A204.1 (cell line): ENCODE measurements at regions not wholly inside any gene's neighbourhood (a gene's known extent, or its start where the extent isn't known, plus 50 kb on each side); places are given as distances from the start of the nearest gene placed in this dataset.

Experiments
- FAIRE-seq: peaks from 2 replicates; lab custom pipeline; 2012; peaks lifted over from hg19 to GRCh38; lab: Jason Lieb, UNC

DNA sequence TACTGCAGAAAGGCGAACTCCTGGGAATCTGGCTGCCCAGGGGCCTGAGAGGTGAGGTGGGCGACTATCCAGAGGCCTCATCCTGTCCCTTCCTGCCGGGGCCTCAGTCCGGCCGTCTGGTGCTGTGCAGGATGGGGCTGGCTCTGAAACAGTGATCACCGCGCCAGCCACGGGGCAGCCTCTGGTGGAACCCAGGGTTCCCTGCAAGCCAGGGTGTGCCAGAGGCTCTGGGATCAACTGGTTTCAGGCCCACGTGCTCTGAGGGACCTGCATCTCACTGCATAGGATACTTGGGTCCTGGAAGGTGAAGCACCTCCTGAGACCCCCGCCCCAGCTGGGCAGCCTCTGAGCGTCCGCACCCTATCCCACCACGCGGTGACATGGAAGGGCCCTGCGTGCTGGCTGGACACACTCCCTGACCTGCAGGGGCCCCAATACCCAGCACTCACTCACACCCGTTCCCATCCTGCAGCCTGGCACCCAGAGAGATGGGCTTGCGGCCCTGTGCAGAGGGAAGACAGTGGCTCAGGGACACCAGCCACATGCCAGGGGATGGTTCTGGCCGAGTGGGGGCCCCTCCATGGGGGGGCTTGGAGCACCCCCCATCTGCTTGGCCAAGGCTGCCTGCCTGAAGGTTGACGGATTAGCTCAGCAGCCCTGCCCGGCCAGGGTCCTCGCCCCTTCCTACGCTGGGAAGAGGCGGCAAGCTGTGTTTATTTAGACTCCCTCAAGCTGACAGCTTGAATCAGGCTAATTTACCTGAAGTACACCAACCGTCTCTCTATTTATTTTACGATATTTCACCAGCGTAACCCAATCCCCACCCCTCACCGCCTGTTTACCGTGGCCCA lies 64.3 kb upstream of the TTC34 start:
- FAIRE-seq: no peak

- FAIRE-seq: no peak
These were observed 65.1 kb upstream of the TTC34 start for GRCh38 chr1:2866422-2867086.

DNA sequence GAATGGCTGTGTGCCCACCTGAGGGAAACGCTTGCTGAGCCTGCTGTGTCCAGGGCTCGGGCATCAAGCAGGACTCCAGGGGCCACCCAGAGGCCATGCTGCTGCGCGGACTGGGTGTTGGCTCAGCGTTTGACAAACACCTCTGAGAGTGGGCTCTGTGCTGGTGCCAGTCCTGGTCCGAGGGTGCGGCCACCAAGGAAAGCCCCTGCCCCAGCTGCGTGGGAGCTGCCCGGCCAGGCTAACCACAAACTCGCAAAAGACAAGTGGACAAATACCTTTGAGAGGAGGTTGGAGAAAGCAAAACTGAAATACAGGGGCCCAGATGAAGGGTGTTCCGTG lies 65.6 kb upstream of the TTC34 start:
- no peak for FAIRE-seq

- no peak for FAIRE-seq
These were observed 66.4 kb upstream of the TTC34 start for GRCh38 chr1:2867861-2868260.

DNA sequence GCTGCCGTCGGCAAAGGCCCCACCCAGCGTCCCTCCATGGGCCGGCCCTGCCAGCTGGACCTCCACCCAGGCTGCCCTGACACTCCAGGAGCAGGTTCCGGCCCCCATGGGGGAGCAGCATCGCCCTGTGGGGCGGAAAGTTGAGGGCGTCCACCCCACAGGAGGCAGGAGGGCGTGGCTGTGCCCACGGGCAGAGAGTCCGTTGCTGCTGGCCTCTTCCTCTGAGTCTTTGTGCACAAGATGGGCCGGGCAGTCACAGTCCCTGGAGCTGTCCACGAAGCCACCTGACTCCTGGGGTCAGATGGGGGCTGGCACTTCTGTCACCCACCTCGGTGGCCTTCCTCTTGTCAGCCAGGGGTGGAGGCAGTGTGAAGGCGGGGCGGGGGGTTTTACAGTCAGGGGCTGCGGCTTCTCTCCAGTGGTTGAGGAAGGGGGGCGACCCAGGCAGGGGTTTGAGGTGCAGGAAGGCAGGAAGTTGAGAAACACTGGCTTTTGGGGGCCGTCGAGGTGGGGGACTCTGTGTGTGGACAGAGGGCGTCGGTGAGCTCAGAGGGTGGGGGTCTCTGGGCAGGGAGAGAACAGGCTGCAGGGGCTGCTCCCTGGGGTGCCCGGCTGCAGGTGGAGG lies 67.2 kb upstream of the TTC34 start:
- FAIRE-seq: no peak

DNA sequence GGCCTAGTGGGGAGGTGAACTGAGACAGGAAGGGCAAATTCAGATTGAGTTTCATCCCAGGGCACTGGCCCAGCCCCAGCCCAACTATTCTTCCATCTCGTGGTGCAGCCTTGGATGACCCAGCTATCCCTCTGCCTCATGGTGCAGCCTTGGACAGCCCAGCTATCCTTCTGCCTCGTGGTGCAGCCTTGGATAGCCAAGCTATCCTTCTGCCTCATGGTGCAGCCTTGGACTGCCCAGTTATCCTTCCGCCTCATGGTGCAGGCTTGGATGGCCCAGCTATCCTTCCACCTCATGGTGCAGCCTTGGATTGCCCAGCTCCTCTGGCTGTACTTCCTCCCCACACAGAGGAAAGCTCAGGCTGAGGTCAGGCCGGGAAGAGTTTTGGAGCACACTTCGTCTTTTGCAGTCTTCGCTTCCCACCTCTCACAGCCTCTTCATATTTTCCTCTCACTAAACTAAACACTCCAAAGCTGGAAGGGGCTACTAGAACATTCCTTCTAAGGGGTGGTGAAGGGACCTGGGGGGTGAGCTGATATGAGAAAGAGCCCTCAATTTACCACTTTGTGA lies 69.8 kb upstream of the TTC34 start:
- FAIRE-seq: no peak

DNA sequence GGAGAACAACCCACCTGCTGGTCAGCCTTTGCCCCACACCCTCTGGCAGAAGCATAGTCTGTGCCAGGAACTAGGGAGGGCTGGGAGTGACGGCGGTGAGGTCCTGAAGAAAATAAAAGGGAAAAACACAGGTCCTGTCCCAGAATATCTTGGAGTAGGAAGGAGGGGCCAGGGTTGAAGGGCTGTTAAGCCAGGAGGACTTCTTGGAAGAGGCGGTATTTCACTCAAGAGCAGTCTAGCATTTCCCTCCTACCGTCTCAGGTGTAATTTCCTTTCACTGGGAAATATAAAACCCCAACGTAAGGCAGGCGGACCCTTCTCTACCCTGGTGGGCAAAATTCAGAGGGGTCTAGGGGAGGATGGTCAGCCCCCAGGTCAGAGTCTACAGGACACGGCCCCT lies 72.7 kb upstream of the TTC34 start:
- no peak for FAIRE-seq

- FAIRE-seq: no peak
These were observed 73.4 kb upstream of the TTC34 start for GRCh38 chr1:2874607-2875480.

DNA sequence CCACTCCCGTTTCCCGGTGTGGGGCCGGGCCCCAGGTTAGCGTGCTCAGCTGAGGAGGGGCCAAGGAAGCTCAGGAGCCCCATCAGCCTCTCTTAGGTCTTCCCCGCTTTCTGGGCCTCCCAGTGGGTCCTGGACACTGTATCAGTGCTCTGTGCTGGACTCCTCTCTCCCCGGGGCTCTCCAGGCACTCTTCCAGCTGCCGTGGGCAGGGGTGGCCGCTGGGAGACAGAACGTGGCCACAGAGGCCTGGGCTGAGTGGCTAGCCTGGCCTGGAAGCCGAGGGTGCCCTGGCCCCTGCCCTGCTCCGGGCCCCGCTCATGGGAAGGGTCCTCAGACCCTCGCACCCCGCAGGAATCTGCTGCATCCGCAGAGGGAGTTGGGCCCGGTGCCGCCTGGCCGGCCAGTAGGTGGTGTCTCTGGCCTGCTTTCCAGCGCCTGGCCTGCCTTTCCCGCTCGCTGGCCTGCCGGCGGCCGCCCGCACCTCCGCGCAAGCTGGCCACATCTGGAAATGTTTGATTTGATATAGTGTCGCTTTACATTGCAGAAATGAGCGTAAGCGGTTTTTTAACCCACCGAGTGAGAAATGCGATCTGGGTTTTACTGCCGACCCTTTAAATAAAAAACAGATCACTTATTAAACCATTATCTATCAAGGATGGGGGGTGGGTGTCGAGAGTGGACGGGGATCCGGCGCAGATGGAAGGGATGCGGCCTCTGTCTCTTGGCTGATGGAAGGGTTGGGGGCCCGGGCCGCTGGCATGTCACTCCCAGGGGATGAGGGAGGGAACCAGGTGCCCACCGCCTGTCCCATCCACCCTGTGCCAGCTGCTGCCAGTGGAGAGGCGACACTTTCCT lies 74.4 kb upstream of the TTC34 start:
- FAIRE-seq: no peak

DNA sequence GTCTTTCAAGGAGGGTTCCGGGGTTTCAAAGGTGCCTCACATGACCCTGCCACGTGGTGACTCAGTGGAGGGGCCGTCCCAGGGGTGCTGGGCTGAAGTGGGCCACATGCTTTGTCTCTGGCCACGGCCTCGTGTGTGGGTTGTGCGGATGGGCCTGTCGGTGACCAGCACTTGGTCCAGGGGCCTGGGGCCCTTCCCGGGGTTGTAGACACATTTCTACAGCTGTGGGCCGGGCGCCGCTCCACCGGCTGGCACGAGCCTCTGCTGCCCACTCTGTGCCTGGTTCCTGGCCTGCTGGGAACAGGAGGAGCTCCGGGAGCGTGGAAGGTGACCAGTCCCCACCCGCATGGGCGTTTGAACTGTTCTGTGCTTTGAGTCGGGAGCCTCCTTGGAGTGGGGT lies 75.4 kb upstream of the TTC34 start:
- no peak for FAIRE-seq

DNA sequence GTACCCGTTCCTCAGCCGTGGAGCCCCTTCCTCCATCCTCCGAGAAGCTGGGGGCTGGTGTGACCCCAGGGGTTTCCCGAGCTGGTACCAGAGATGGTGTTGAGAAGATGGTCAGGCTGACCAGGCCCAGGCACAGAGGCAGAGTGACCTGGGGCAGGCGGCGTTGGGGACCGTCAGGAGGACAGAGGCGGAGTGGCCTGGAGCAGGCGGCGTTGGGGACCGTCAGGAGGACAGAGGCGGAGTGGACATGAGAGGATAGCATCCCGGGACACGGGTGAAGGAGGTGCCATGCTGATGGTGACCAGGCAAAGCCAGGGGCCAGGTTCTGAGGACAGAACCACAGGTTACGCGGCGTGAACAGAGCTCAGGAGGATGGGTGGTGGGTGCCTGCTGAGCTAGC lies 75.9 kb upstream of the TTC34 start:
- FAIRE-seq: no peak

GRCh38 chr1:2878591-2878990 lies 77.1 kb upstream of the TTC34 start:
- FAIRE-seq: no peak

- no peak for FAIRE-seq
These were observed 77.5 kb upstream of the TTC34 start for GRCh38 chr1:2879026-2879425.

GRCh38 chr1:2879591-2879990 lies 78.1 kb upstream of the TTC34 start:
- no peak for FAIRE-seq

DNA sequence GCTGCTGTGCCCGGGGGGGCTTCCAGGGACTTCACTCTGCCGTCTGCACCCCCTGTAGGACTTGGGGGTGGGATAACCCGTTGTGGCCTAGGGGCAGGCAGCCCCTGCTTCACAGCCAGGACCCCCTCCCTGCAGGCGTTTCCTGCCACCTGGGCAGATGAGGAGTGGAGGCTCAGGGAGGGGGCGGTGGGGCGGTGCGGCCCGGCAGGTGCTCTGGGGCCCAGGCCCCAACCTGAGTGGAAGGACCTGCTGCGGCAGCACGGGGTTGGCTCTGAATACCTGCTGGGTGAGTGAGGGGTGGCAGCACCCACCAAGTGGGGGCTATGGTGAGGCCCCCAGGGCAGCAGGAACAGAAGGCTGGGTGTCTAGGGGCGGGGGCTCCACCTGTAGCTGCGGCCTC lies 78.6 kb upstream of the TTC34 start:
- FAIRE-seq: no peak

GRCh38 chr1:2880812-2881295 lies 79.4 kb upstream of the TTC34 start:
- FAIRE-seq: no peak

DNA sequence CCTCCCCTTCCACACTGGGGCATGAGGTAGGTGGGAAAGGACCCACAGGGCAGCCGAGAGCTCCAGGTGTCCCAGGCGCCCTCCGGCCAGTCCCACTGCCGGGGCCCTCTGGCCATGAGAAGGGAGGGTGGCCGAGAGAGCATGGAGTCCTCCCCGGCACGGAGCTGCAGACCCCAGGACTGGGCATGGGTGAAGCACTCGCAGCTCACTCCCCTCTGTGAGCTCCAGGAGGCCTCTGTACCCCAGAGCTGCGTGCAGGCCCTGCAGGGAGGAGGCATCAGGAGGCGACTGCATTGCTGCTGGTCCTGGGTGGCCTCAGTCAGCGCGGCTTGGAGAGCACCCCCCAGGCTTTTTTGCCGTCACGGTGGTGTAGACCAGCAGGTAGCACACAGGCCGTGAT lies 80.1 kb upstream of the TTC34 start:
- no peak for FAIRE-seq

DNA sequence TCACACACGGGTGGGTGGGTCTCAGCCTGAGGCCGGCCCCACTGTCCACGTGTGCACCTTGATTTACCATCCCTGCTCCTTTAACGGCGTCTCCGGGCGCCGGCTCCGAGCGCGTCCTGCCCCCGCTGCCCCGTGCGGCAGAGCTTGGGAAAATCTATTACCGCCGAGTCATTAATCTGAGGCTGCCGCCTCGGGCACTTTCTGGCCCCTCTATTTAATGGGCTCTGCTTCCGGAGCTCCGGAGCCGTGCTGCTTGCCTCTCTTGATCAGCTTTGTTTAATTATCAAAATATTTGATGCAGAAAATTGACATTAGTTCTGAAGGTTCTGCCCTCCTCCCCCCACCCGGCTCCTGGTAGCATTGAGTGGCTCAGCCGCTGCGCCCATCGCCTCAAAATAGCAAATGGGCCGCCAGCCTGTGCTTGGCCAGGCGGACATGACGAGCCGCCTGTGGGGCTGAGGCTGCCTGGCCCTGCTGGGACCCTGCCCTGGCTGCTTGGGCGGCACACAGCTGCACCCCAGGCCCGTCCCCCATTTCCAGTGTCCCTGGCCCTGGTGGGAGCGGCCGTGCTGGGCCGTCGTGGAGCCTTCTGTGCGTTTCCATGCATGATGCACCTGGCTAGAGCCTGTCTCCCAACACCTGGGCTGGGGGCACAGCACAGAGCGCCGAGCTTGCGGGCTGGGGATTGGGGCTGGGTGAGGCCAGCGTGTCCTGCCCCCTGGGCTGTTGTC lies 81.6 kb upstream of the TTC34 start:
- FAIRE-seq: no peak

- FAIRE-seq: no peak
These were observed 83.5 kb upstream of the TTC34 start for GRCh38 chr1:2885001-2885400.

DNA sequence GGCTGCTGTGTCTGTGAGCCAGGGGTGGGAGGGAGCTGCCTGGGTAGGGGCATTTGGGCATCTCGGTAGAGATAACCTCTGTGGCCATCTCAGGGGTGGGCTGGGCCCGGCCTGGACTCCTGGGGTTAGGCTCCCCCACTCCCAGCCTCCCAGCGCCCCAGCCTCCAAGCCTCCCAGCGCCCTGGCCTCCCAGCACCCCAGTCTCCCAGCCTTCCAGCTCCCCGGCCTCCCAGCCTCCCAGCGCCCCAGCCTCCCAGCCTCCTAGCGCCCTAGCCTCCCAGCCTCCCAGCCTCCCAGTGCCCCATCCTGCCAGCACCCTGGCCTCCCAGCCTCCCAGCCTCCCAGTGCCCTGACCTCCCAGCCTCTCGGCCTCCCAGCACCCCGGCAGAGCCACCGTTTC lies 85.1 kb upstream of the TTC34 start:
- no peak for FAIRE-seq
